Activated naive CD4-positive, alpha-beta T cell treated with anti-CD3 and anti-CD28 coated beads, Interleukin-2, amount 50 U/mL, for 16 hours (primary cell): ENCODE measurements at regions not wholly inside any gene's neighbourhood (a gene's known extent, or its start where the extent isn't known, plus 50 kb on each side); places are given as distances from the start of the nearest gene placed in this dataset.

Source experiments
- DNase-seq: peaks from one replicate; pipeline ENCODE4 v3.0.0-alpha.2; 2020

GRCh38 chr5:54632131-54632701, 114.7 kb downstream of the SNX18 start:
- DNase-seq: no peak

DNA sequence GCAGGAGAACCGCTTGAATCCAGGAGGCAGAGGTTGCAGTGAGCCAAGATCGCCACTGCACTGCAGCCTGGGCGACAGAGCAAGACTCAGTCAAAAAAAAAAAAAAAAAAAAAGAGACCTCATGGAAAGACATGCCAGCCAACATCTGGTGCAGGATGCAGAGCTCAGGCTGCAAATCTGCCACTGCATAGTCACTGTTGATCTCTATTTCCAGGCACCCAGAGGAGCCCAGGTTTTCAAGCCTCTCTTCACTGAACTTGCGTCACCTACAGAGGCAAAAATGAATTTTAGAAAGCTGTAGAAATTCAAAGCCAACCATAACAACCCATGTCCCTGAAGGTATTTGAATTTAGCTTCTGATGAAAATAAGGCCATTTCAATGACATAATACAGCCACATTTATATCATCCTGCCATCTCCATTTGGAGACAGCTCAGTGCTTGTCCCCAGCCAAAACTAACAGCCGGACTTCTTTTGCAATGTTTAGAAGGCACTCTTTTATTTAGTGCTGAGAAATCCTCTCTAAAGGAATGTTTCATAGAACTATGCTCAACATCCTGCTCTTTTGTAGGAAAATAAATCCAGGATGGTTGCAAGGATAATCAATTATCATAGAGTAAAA, 113.3 kb downstream of the SNX18 start:
- DNase-seq: no peak

- DNase-seq: no peak
Observed at GRCh38 chr5:54629115-54629514, 111.6 kb downstream of the SNX18 start.

DNA sequence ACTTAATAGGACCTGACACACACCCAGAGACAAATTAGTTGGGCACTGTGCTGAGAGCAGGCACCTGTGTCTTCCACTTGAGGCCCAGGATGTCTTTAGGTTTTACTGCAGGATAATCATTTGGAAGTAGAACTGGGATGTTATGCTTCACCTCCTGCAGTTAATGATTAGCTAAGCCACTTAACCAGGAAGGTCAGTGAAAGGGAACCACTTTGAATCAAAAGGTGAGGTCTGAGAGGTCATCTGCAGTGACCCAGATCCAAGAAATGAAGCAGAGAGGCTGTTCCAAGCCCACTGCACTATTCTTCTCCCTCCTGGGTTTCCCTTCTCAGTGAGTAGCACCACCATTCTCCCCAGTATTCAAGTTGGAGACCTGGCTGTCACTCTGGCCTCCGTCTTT, 110.5 kb downstream of the SNX18 start:
- no peak for DNase-seq

DNA sequence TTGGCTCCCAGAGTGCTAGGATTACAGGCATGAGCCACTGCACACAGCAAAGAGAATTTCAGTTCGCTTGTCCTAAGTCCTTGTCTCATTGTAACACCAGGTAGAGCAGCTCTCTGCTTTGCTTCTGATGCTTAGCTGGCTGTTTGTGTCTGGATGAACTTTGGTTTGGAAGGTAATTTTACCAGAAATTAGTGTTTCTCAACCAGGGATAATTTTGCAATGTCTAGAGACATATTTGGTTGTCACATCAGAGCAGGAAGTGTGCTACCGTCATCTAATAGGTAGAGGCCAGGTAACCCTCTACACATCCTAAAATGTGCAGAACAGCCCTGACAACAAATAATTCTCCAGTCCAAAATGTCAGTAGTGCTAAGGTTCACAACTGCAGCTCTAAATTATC, 108.8 kb downstream of the SNX18 start:
- no peak for DNase-seq

DNA sequence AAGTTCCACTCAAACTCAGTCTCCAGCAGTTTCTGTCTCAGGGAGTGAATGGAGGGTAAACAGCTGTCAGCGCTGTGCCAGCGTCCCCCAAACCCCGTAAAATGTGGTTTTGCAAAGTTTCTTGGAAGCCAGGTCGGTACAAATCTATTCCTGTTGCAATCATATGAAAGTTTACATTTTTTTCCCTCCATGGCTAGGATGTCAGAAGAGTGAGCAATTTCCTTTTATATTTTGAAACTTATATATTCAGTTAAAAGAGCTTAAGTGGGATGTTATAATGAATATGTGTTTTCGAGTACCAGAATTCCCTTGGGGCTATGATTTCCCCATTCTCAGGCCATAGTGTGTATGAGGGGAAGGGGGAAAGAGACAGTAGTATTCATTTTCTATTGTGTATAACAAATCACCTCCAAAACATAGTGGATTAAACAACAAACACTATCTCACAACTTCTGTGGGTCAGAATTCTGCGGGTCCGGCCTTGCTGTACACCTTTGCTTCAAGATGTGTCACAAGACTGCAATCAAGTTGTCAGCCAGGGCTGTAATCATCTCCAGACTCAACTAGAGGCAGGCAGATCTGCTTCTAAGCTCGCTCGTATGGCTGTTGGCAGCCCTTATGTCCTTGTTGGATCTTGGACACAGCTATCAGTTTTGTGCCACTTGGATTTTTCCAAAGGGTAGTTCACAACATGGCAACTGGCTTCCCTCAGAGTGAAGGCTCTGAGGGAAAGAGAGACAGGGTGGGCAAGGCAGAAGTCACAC, 107.4 kb downstream of the SNX18 start:
- no peak for DNase-seq

- no peak for DNase-seq
Observed at GRCh38 chr5:54621709-54622108, 104.2 kb downstream of the SNX18 start.

- DNase-seq: no peak
Observed at GRCh38 chr5:54621048-54621447, 103.5 kb downstream of the SNX18 start.

- DNase-seq: no peak
Observed at GRCh38 chr5:54620141-54620933, 102.8 kb downstream of the SNX18 start.

- DNase-seq: no peak
Observed at GRCh38 chr5:54619731-54620130, 102.2 kb downstream of the SNX18 start.

- DNase-seq: no peak
Observed at GRCh38 chr5:54616518-54617220, 99.1 kb downstream of the SNX18 start.

GRCh38 chr5:54616031-54616430, 98.5 kb downstream of the SNX18 start:
- no peak for DNase-seq

DNA sequence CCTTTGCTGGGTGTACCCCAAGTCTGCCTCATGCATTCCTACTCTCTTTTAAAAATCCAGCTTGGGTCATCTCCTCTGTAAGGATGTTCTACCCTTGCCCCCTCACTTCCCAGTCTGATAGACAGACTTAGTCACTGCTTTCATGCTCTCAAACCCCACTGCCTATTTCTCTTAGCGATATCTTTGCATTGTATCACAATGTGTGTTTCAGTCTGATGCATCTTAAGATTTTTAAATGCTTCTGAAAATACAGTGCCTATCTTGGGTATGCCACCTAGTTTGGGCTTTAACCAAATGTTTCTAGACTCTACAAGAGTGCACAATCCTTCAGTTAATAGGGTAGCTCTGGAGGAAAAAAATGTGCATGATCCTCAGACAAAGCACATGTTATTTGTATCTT, 97.8 kb downstream of the SNX18 start:
- no peak for DNase-seq

DNA sequence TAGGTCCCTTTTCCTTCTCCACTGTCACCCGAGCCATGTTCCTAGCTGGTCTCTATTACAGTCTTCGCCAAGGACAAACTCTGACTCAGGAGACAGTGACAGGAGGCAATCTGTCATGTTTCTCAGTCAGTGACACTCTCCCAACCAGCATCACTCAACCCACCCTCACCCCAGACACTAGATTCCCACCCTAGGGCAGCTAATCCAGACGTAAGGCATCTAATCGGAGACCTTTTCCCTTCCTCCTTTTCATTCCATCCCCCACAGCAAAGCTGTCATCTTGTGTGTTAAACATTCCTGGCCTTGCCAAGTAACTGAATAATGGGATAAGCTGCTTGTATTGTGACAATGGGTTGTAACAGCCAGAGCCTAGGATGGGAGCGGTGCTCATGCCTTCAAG, 95.2 kb downstream of the SNX18 start:
- no peak for DNase-seq

DNA sequence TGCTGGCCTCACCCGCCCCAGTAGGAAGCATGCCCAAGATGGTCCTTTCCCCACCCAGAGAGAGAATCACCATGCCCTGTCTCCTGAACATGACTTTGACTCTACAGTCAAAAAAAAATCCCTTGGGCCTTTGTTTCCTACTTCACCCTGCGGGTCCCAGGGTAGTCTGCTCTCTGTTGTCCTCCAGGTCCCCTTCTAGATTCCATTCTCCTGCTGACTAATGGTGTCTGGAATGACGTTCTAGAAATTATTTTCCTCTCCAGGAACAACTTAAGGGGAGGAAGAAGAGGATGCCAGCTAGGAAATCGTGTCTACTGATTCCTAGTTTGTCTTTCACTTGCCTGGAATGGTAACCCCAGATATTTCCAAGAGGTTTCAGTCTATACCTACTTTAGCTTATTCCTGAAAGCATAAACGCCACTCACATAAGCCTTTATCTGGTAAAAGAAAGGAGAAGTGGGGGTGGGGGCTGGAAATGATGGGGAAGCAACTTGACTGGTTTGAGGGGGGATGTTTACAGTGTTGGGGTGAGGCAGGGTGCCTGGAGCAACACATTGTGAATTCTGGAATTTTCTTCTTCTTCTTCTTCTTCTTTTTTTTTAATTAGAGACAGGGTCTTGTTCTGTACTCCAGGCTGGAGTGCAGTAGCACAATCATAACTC, 93.9 kb downstream of the SNX18 start:
- no peak for DNase-seq

GRCh38 chr5:54610197-54610944, 92.8 kb downstream of the SNX18 start:
- DNase-seq: no peak

DNA sequence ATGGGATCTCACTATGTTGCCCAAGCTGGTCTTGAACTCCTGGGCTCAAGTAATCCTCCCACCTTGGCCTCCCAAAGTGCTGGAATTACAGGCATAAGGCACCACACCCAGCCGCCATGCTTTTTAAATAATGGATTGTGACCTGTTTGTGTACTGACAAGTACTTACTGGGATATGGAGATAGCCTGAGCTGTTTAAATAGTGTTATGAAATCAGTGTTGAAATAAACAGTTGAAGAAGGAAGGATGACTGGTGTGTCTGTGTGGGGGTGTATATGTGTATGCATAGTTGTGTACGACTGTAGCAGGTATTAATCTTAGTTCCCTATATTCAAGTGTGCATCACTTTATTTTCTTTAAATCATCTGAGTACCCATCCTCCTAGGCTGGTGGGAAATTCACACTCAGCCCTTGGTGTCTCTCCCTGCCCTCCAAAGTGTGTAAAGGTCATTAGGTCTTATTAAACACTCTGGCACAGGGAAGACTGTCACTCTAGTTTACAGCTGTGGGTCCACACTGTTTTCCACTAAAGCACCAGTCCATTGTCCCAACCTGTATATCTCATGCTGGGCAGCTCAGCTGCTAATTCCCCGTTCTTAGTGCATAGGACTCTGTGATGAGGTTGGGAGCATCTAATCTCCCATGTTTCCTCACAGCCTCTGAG, 91.0 kb downstream of the SNX18 start:
- no peak for DNase-seq

DNA sequence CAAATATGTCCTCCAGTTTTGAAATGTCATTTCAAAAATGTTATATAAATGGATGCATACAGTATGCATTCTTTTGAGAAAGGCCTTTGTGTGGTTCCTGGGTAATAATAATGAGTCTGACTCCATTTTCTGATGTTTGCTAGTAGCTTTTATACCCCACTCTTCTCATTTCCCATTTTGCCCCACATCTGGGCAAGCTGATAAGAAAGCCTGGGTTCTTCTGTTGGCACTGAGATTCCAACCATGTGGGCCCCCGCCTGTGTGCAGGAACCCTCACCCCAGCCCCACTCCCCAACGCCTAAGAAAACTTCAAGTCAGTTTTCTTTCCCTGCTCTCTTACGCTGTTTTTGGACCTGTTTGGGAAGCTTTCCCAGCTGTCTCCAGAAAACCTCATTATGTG, 89.4 kb downstream of the SNX18 start:
- no peak for DNase-seq

- no peak for DNase-seq
Observed at GRCh38 chr5:54603372-54603771, 85.8 kb downstream of the SNX18 start.

DNA sequence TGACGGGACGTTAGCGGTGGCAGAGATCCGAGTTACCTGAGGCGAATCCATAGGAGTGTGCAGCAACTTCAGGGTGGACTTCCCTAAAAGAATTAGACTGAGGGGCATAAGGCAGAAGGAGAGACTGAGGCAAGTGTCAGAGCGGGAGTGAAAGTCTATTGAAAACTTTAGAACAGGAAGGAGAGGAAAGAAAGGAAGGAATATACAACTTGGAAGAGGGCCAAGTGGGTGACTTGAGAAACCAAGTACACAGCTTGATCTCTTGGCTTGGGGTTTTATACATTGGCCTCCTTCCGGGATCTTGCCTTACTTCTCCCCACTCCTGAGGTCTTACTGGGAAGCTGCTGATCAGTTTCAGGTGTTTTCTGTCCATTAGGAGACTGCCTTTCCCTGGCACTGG, 84.9 kb downstream of the SNX18 start:
- DNase-seq: no peak
